ENCODE measurements at regions not wholly inside any gene's neighbourhood (a gene's known extent, or its start where the extent isn't known, plus 50 kb on each side); places are given as distances from the start of the nearest gene placed in this dataset.
A peak's percentile ranks its signal among the peaks of the same experiment; 100 is the strongest.

DNA sequence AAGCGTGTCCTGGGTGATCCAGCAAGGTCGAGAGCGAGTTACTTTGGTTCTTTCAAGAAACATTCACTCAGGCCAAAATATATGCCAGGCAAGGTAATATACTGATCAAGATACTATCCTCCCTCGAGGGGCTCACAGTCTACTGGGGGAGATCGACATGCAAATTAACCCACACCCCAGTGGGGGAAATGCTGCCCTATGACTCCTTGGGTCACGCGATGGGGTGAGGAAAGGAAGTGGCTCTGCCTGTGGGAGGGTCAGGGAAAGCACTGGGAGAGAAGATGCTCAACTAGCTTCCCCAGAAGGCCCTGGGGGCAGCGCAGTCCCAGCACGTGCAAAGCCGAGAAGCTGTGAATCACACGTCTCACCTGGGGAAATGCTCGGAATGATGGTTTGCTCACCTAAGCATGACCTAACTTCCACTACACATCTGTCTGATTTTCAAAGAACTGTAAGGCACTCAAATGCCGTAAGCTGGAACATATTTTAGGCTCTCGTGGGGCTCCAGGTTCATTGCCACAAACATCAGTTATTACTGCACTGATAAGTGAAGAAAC lies 130.7 kb downstream of the RCN1 start:
- TF ChIP-seq, protein P1, sequence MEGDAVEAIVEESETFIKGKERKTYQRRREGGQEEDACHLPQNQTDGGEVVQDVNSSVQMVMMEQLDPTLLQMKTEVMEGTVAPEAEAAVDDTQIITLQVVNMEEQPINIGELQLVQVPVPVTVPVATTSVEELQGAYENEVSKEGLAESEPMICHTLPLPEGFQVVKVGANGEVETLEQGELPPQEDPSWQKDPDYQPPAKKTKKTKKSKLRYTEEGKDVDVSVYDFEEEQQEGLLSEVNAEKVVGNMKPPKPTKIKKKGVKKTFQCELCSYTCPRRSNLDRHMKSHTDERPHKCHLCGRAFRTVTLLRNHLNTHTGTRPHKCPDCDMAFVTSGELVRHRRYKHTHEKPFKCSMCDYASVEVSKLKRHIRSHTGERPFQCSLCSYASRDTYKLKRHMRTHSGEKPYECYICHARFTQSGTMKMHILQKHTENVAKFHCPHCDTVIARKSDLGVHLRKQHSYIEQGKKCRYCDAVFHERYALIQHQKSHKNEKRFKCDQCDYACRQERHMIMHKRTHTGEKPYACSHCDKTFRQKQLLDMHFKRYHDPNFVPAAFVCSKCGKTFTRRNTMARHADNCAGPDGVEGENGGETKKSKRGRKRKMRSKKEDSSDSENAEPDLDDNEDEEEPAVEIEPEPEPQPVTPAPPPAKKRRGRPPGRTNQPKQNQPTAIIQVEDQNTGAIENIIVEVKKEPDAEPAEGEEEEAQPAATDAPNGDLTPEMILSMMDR (IDR thresholded peaks at IDR 0.05; ENCODE audit: borderline replicate concordance, insufficient read depth, low read depth, low read length): no peak
- no peak overlapping the region for H3K4me3 ChIP-seq (ENCODE audit: low read depth, low read length)

DNA sequence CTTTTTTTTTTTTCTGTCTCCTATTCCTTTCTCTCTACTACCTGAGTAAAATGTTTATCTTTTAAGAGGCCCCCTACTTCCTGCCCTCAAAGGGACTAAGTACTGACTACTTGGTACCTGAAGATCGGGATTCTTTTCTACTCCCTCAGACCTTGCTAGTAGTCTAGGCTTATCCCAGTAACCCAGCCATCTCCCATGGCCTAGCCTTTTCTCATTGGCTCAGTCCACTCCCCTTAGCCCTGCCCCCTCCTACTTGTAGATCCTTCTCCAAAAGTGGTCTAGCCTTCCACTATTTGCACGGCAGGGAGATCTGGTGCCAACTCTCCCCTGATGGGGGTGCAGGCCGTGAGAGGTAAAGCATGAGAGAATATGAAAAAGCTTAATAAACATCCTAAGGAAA lies 133.7 kb downstream of the RCN1 start:
- H3K4me3 ChIP-seq (ENCODE audit: low read depth, low read length): no peak overlapping the region
- TF ChIP-seq, protein P1 (IDR thresholded peaks at IDR 0.05; ENCODE audit: borderline replicate concordance, insufficient read depth, low read depth, low read length): no peak

DNA sequence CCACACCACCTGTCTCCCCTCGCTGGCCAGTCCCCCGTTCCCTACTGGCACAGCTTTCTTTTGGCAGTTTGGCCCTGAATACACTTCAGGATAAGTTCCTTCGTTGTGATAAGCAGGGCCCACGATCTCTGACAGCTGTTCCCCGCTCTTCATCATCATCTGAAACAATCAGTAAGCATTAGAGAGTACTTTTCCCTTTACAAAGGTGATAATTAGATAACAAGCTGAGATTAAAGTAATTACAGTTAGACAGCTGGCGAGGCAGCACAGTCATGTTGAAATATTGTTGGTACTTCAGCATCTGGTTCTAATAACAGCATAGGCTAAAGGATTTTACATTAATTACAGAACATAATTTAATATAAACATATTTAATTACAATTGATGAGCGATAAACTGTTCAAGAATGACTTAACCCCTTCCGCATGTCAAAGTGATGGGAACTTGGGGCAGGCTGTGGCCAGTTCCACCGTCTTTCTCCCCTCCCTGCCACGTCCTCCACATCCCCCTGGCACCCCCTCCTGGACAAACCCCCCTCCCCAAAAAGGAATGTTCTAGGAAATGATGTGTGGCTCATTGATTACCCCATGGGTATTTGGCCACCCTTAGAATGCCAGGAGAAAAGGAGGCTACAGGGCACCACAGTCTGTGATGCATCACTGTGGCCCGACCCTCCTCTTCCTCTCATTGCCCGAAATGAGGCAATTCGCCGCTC lies 134.9 kb downstream of the RCN1 start:
- TF ChIP-seq, protein P1 (IDR thresholded peaks at IDR 0.05; ENCODE audit: borderline replicate concordance, insufficient read depth, low read depth, low read length): no peak
- no peak overlapping the region for H3K4me3 ChIP-seq (ENCODE audit: low read depth, low read length)

DNA sequence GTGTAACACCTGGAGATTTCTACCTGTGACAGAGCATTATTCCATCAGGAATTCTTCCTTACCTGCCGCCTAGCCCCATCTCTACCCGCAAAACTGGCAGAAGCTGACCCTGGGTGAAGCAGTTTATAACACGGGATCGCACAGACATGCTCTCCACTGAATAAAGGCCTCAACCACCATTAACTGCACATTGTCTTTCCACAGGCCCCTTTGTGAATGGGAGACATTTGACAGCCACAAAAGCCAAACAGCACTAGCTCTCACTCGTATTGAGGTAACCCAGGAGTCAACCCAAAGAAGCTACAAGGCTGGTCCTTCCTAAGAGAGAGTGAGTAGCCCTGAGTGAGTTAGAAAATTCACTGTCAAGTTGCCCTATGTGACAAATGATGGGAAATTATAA lies 135.6 kb downstream of the RCN1 start:
- TF ChIP-seq, protein P1 (IDR thresholded peaks at IDR 0.05; ENCODE audit: borderline replicate concordance, insufficient read depth, low read depth, low read length): no peak
- no peak overlapping the region for H3K4me3 ChIP-seq (ENCODE audit: low read depth, low read length)

DNA sequence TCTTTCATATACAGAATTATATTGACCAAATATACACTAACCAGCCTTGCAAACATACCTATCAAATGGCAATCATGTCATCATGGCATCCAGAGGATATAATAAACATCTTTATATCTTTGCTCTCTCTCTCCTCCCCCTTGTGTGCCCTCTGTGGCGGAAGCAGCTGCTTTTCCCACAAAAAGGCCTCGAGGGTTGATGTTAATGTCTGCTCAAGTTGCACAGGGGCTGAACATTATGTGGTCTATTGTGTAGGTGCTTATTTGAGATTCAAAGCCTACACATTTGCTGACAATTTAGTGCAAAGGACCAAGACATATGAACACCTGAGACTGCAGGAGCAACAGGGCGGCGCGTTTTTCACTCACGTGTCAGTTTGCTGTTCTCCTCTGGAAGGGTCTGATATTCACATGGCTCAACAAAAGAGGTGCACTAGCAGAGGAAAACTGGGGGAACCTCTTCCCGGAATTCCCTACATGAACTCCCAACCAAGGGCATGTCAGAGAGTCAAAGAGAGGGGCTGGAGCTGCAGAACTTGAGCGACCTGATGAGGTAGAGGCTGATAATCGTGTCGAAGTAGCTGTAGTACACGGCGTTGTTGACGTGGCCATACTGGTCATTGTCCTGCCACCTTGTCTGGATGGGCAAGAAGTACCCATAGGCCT lies 138.8 kb downstream of the RCN1 start:
- H3K4me3 ChIP-seq (ENCODE audit: low read depth, low read length): no peak overlapping the region
- TF ChIP-seq, protein P1 (IDR thresholded peaks at IDR 0.05; ENCODE audit: borderline replicate concordance, insufficient read depth, low read depth, low read length): no peak

DNA sequence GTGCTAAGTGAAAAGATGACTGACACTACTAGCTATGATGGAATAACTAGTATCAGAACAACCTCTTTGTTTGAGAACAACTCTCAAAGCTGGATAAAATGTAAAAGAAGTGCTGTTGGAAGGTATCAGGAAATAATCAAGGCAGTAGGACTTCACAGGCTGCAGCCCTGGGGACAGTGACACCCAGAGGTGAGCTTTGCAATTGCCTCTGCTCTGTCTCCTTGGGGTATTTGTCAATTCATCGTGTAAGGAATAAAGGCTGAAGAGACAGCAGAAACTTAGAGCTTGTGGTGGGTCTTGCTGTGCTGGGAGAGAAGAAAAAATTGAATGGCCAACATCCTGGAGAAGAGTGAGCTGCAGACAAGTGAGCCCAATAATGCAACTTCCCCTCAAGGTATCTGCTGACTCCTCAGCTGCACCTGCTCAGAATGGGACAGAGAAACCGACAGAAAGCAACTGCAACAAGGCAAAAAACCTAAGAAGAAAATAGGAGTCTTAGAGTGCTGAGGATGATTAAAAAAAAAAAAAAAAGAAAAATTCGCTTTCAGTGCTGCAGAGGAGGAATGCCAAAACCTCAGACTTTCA lies 141.1 kb downstream of the RCN1 start:
- TF ChIP-seq, protein P1 (IDR thresholded peaks at IDR 0.05; ENCODE audit: borderline replicate concordance, insufficient read depth, low read depth, low read length): peak; percentile 77
- H3K4me3 ChIP-seq (ENCODE audit: low read depth, low read length): no peak overlapping the region
